ENCODE measurements at regions not wholly inside any gene's neighbourhood (a gene's known extent, or its start where the extent isn't known, plus 50 kb on each side); places are given as distances from the start of the nearest gene placed in this dataset.
A peak's percentile ranks its signal among the peaks of the same experiment; 100 is the strongest.
"Not testable (repeated sequence)": the region's sequence is repeated elsewhere in the genome, so short reads cannot be mapped to it uniquely, and the experiment has no call there.

- H3K9me3 ChIP-seq (ENCODE audit: insufficient read depth, low read depth, low read length) = no peaks in the 10 kb centered on the region
- H3K4me1 ChIP-seq (ENCODE audit: insufficient read depth, low read length) = peaks cover 44% of the 10 kb centered on the region
- H3K9ac ChIP-seq (ENCODE audit: low read depth, low read length) = no peak overlapping the region
- no peak overlapping the region for H3K27ac ChIP-seq (ENCODE audit: low read depth, low read length)
- no peak overlapping the region for H3K4me3 ChIP-seq (ENCODE audit: low read length)
- no peaks in the 10 kb centered on the region for H3K36me3 ChIP-seq (ENCODE audit: insufficient read depth, low read length)
- 63% methylated on average over 3 of the region's 4 CpGs for WGBS
- H3K27me3 ChIP-seq (ENCODE audit: insufficient read depth, low read length) = peaks cover 83% of the 10 kb centered on the region
Measured at GRCh38 chr5:87785554-87786335, 373.0 kb upstream of the CCNH start.

GRCh38 chr5:87784879-87785495 lies 372.3 kb upstream of the CCNH start:
- no peak overlapping the region for H3K27ac ChIP-seq (ENCODE audit: low read depth, low read length)
- no peaks in the 10 kb centered on the region for H3K36me3 ChIP-seq (ENCODE audit: insufficient read depth, low read length)
- no peak overlapping the region for H3K4me3 ChIP-seq (ENCODE audit: low read length)
- no peaks in the 10 kb centered on the region for H3K9me3 ChIP-seq (ENCODE audit: insufficient read depth, low read depth, low read length)
- peaks cover 76% of the 10 kb centered on the region for H3K27me3 ChIP-seq (ENCODE audit: insufficient read depth, low read length)
- peaks cover 44% of the 10 kb centered on the region for H3K4me1 ChIP-seq (ENCODE audit: insufficient read depth, low read length)
- WGBS = 88% methylated on average over 3 of the region's 4 CpGs
- no peak overlapping the region for H3K9ac ChIP-seq (ENCODE audit: low read depth, low read length)

- Histone ChIP-seq H3K4me1 (ENCODE audit: insufficient read depth, low read length) (peaks cover 44% of the 10 kb centered on the region), H3K4me3 (ENCODE audit: low read length) (no peak overlapping the region), H3K9me3 (ENCODE audit: insufficient read depth, low read depth, low read length) (no peaks in the 10 kb centered on the region), H3K9ac (ENCODE audit: low read depth, low read length) (no peak overlapping the region), H3K27ac (ENCODE audit: low read depth, low read length) (no peak overlapping the region), H3K27me3 (ENCODE audit: insufficient read depth, low read length) (peaks cover 70% of the 10 kb centered on the region), H3K36me3 (ENCODE audit: insufficient read depth, low read length) (no peaks in the 10 kb centered on the region)
- WGBS = 72% methylated on average over 1 of the region's 1 CpG
Measured at GRCh38 chr5:87784311-87784710, 371.6 kb upstream of the CCNH start.

DNA sequence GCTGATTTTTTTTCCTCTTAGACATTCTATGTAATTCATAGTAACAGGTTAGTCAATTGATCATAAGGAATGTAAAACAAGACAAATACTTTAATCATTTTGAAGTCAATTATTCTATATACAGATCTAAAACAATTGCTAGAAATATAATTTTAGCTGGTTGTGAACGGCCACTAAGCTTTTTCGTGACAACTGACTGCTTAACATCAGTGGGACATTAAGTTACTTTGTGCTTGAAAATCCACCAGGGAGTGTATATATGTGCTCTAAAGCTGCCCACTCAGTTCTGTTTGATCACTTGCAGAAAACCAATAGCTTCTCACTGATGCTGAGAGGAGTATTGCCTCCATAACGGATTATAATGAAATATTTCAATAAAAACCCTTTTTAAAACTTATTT lies 370.2 kb upstream of the CCNH start:
- Histone ChIP-seq H3K4me1 (ENCODE audit: insufficient read depth, low read length) (peaks cover 31% of the 10 kb centered on the region), H3K9me3 (ENCODE audit: insufficient read depth, low read depth, low read length) (no peaks in the 10 kb centered on the region), H3K9ac (ENCODE audit: low read depth, low read length) (no peak overlapping the region), H3K27ac (ENCODE audit: low read depth, low read length) (no peak overlapping the region), H3K36me3 (ENCODE audit: insufficient read depth, low read length) (no peaks in the 10 kb centered on the region), H3K27me3 (ENCODE audit: insufficient read depth, low read length) (peaks cover 57% of the 10 kb centered on the region), H3K4me3 (ENCODE audit: low read length) (no peak overlapping the region)
- WGBS = 89% methylated on average over 2 of the region's 3 CpGs

- WGBS = no CpG with 5 or more reads among the region's 2 CpGs
- no peak overlapping the region for H3K9ac ChIP-seq (ENCODE audit: low read depth, low read length)
- no peak overlapping the region for H3K27ac ChIP-seq (ENCODE audit: low read depth, low read length)
- H3K27me3 ChIP-seq (ENCODE audit: insufficient read depth, low read length) = peaks cover 53% of the 10 kb centered on the region
- no peak overlapping the region for H3K4me3 ChIP-seq (ENCODE audit: low read length)
- no peaks in the 10 kb centered on the region for H3K36me3 ChIP-seq (ENCODE audit: insufficient read depth, low read length)
- no peaks in the 10 kb centered on the region for H3K9me3 ChIP-seq (ENCODE audit: insufficient read depth, low read depth, low read length)
- H3K4me1 ChIP-seq (ENCODE audit: insufficient read depth, low read length) = peaks cover 24% of the 10 kb centered on the region
Measured at GRCh38 chr5:87781976-87782375, 369.2 kb upstream of the CCNH start.

GRCh38 chr5:87780831-87781760 lies 368.4 kb upstream of the CCNH start:
- H3K9me3 ChIP-seq (ENCODE audit: insufficient read depth, low read depth, low read length) = no peaks in the 10 kb centered on the region
- peak overlapping the region; percentile 37 for H3K4me3 ChIP-seq (ENCODE audit: low read length)
- H3K27ac ChIP-seq (ENCODE audit: low read depth, low read length) = no peak overlapping the region
- WGBS = 15% methylated on average over 11 of the region's 13 CpGs
- no peak overlapping the region for H3K9ac ChIP-seq (ENCODE audit: low read depth, low read length)
- H3K4me1 ChIP-seq (ENCODE audit: insufficient read depth, low read length) = peaks cover 16% of the 10 kb centered on the region
- peaks cover 45% of the 10 kb centered on the region for H3K27me3 ChIP-seq (ENCODE audit: insufficient read depth, low read length)
- no peaks in the 10 kb centered on the region for H3K36me3 ChIP-seq (ENCODE audit: insufficient read depth, low read length)

- Histone ChIP-seq H3K36me3 (ENCODE audit: insufficient read depth, low read length) (no peaks in the 10 kb centered on the region), H3K9ac (ENCODE audit: low read depth, low read length) (no peak overlapping the region), H3K27ac (ENCODE audit: low read depth, low read length) (no peak overlapping the region), H3K4me1 (ENCODE audit: insufficient read depth, low read length) (peaks cover 13% of the 10 kb centered on the region), H3K27me3 (ENCODE audit: insufficient read depth, low read length) (peaks cover 22% of the 10 kb centered on the region; the same call in 1 of the 2 replicates), H3K4me3 (ENCODE audit: low read length) (no peak overlapping the region), H3K9me3 (ENCODE audit: insufficient read depth, low read depth, low read length) (no peaks in the 10 kb centered on the region)
- 88% methylated on average over 1 of the region's 1 CpG for WGBS
Measured at GRCh38 chr5:87778876-87779275, 366.1 kb upstream of the CCNH start.

GRCh38 chr5:87777877-87778276 lies 365.1 kb upstream of the CCNH start:
- Histone ChIP-seq H3K27me3 (ENCODE audit: insufficient read depth, low read length) (peaks cover 12% of the 10 kb centered on the region; the same call in 1 of the 2 replicates), H3K36me3 (ENCODE audit: insufficient read depth, low read length) (no peaks in the 10 kb centered on the region), H3K4me1 (ENCODE audit: insufficient read depth, low read length) (peaks cover 13% of the 10 kb centered on the region), H3K9ac (ENCODE audit: low read depth, low read length) (no peak overlapping the region), H3K9me3 (ENCODE audit: insufficient read depth, low read depth, low read length) (no peaks in the 10 kb centered on the region), H3K27ac (ENCODE audit: low read depth, low read length) (no peak overlapping the region), H3K4me3 (ENCODE audit: low read length) (no peak overlapping the region)
- no CpG with 5 or more reads among the region's 1 CpG for WGBS

- Histone ChIP-seq H3K9ac (ENCODE audit: low read depth, low read length) (no peak overlapping the region), H3K4me1 (ENCODE audit: insufficient read depth, low read length) (peaks cover 8% of the 10 kb centered on the region), H3K9me3 (ENCODE audit: insufficient read depth, low read depth, low read length) (no peaks in the 10 kb centered on the region), H3K36me3 (ENCODE audit: insufficient read depth, low read length) (no peaks in the 10 kb centered on the region), H3K27ac (ENCODE audit: low read depth, low read length) (no peak overlapping the region), H3K4me3 (ENCODE audit: low read length) (no peak overlapping the region), H3K27me3 (ENCODE audit: insufficient read depth, low read length) (peaks cover 3% of the 10 kb centered on the region; the same call in 1 of the 2 replicates)
- WGBS = 97% methylated on average over 3 of the region's 3 CpGs
Measured at GRCh38 chr5:87776785-87777184, 364.1 kb upstream of the CCNH start.

GRCh38 chr5:87776302-87776701 lies 363.6 kb upstream of the CCNH start:
- H3K36me3 ChIP-seq (ENCODE audit: insufficient read depth, low read length); H3K9me3 ChIP-seq (ENCODE audit: insufficient read depth, low read depth, low read length); H3K4me1 ChIP-seq (ENCODE audit: insufficient read depth, low read length); H3K9ac ChIP-seq (ENCODE audit: low read depth, low read length); H3K4me3 ChIP-seq (ENCODE audit: low read length); H3K27ac ChIP-seq (ENCODE audit: low read depth, low read length); H3K27me3 ChIP-seq (ENCODE audit: insufficient read depth, low read length): not testable (repeated sequence)
- WGBS = 95% methylated on average over 7 of the region's 7 CpGs

- Histone ChIP-seq H3K4me1 (ENCODE audit: insufficient read depth, low read length) (peaks cover 10% of the 10 kb centered on the region; the same call in 1 of the 2 replicates), H3K36me3 (ENCODE audit: insufficient read depth, low read length) (no peaks in the 10 kb centered on the region), H3K27me3 (ENCODE audit: insufficient read depth, low read length) (no peaks in the 10 kb centered on the region), H3K9me3 (ENCODE audit: insufficient read depth, low read depth, low read length) (no peaks in the 10 kb centered on the region), H3K4me3 (ENCODE audit: low read length) (no peak overlapping the region), H3K9ac (ENCODE audit: low read depth, low read length) (no peak overlapping the region), H3K27ac (ENCODE audit: low read depth, low read length) (no peak overlapping the region)
- WGBS = 89% methylated on average over 1 of the region's 2 CpGs
Measured at GRCh38 chr5:87775228-87775627, 362.5 kb upstream of the CCNH start.

All from HUES64 (cell line).